Liver (tissue), 8 donors: ENCODE measurements at regions not wholly inside any gene's neighbourhood (a gene's known extent, or its start where the extent isn't known, plus 50 kb on each side); places are given as distances from the start of the nearest gene placed in this dataset.

Experiments used
- DNase-seq: peaks from one replicate; pipeline ENCODE4 v3.0.0-alpha.2; 2017; ENCODE audit warnings: low spot score
- H3K27ac ChIP-seq, 2 donors: one replicate each; pipeline ENCODE4 v1.7.0; 2013; ENCODE audit warnings: inconsistent platforms in 2 of 2, low read length in 2 of 2, control low read depth in 1 of 2, low read depth in 1 of 2, mild to moderate bottlenecking in 1 of 2
- H3K27me3 ChIP-seq, 4 donors: one replicate each; pipeline versions ENCODE4 v1.6.1 to v1.7.0; 2013; ENCODE audit warnings: low read length in 3 of 4, inconsistent platforms in 1 of 4, mild to moderate bottlenecking in 1 of 4, moderate library complexity in 1 of 4; ENCODE audit not compliant: control insufficient read depth in 4 of 4, insufficient read depth in 4 of 4
- H3K36me3 ChIP-seq, 4 donors: one replicate each; pipeline versions ENCODE4 v1.6.1 to v1.7.0; 2013; ENCODE audit warnings: low read length in 3 of 4, mild to moderate bottlenecking in 3 of 4, low read depth in 1 of 4, moderate library complexity in 1 of 4; ENCODE audit not compliant: control insufficient read depth in 4 of 4, insufficient read depth in 3 of 4
- H3K4me1 ChIP-seq, 4 donors: one replicate each; pipeline versions ENCODE4 v1.6.1 to v1.7.0; 2013; ENCODE audit warnings: low read length in 3 of 4, mild to moderate bottlenecking in 3 of 4, moderate library complexity in 1 of 4; ENCODE audit not compliant: control insufficient read depth in 4 of 4, insufficient read depth in 4 of 4
- H3K4me3 ChIP-seq, 3 donors: one replicate each; pipeline versions ENCODE4 v1.6.1 to v1.7.0; 2013; ENCODE audit warnings: low read length in 3 of 3, control low read depth in 1 of 3, low read depth in 1 of 3, mild to moderate bottlenecking in 1 of 3
- H3K9ac ChIP-seq, 2 donors: one replicate each; pipeline ENCODE4 v1.7.0; 2013; ENCODE audit warnings: low read length in 2 of 2, mild to moderate bottlenecking in 2 of 2, moderate library complexity in 2 of 2, control low read depth in 1 of 2, low read depth in 1 of 2
- H3K9me3 ChIP-seq, 4 donors: one replicate each; pipeline versions ENCODE4 v1.6.1 to v1.7.0; 2013; ENCODE audit warnings: low read length in 3 of 4; ENCODE audit not compliant: control insufficient read depth in 4 of 4
- EGR1 ChIP-seq, 2 donors: IDR thresholded peaks; 2 replicates each; pipeline ENCODE4 v1.6.1; 2016 to 2018; ENCODE audit warnings: antibody characterized with exemption in 2 of 2, low read depth in 2 of 2
- FOXA1 ChIP-seq: IDR thresholded peaks from 2 replicates; pipeline ENCODE4 v1.6.1; 2016; ENCODE audit warnings: antibody characterized with exemption
- FOXA2 ChIP-seq: IDR thresholded peaks from 2 replicates; pipeline ENCODE4 v1.6.1; 2016; ENCODE audit warnings: antibody characterized with exemption
- GABPA ChIP-seq, 2 donors: IDR thresholded peaks in 1 of 2; conservative IDR thresholded peaks in 1 of 2; 2 replicates each; pipeline ENCODE4 v1.6.1; 2016; ENCODE audit warnings: antibody characterized with exemption in 2 of 2, mild to moderate bottlenecking in 1 of 2, moderate library complexity in 1 of 2
- HNF4A ChIP-seq, 2 donors: conservative IDR thresholded peaks; 2 replicates each; pipeline ENCODE4 v1.6.1; 2016; ENCODE audit warnings: antibody characterized with exemption in 2 of 2, mild to moderate bottlenecking in 2 of 2
- HNF4G ChIP-seq: IDR thresholded peaks from 2 replicates; pipeline ENCODE4 v1.6.1; 2016; ENCODE audit warnings: antibody characterized with exemption
- NR2F2 ChIP-seq: IDR thresholded peaks from 2 replicates; pipeline ENCODE4 v1.6.1; 2016; ENCODE audit warnings: antibody characterized with exemption
- RXRA ChIP-seq, 2 donors: IDR thresholded peaks; 2 replicates each; pipeline ENCODE4 v1.6.1; 2017 to 2018; ENCODE audit warnings: antibody characterized with exemption in 2 of 2, mild to moderate bottlenecking in 1 of 2
- TAF1 ChIP-seq: conservative IDR thresholded peaks from 2 replicates; pipeline ENCODE4 v1.6.1; 2016; ENCODE audit warnings: antibody characterized with exemption, mild to moderate bottlenecking
- YY1 ChIP-seq: IDR thresholded peaks from 2 replicates; pipeline ENCODE4 v1.6.1; 2016; ENCODE audit warnings: antibody characterized with exemption, mild to moderate bottlenecking
- WGBS: extraction: QIAGEN DNeasy Blood & Tissue Kit; methylation state at CpG from one replicate; pipeline ENCODE4 v1.1.7; 2013; 5-methylcytosine and 5-hydroxymethylcytosine counted together
- TF ChIP-seq, protein P1 (sequence below): fragments of 150-350 bp; IDR thresholded peaks from 2 replicates; pipeline ENCODE4 v1.5.1; 2017; ENCODE audit warnings: improper control_type of control experiment, low read depth, low read length; ENCODE audit not compliant: missing input control
- TF ChIP-seq, protein P2 (sequence below): IDR thresholded peaks from 2 replicates; pipeline ENCODE4 v1.6.1; 2016; ENCODE audit warnings: antibody characterized with exemption
- TF ChIP-seq, protein P3 (sequence below): IDR thresholded peaks from 2 replicates; pipeline ENCODE4 v1.6.1; 2016; ENCODE audit warnings: antibody characterized with exemption, mild to moderate bottlenecking
- TF ChIP-seq, protein P4 (sequence below): IDR thresholded peaks from 2 replicates; pipeline ENCODE4 v1.6.1; 2016; ENCODE audit warnings: antibody characterized with exemption
- donor health status: healthy.
- donor health status: healthy.
- donor health status: healthy.
- donor health status: healthy.
- donor health status: healthy.

DNA sequence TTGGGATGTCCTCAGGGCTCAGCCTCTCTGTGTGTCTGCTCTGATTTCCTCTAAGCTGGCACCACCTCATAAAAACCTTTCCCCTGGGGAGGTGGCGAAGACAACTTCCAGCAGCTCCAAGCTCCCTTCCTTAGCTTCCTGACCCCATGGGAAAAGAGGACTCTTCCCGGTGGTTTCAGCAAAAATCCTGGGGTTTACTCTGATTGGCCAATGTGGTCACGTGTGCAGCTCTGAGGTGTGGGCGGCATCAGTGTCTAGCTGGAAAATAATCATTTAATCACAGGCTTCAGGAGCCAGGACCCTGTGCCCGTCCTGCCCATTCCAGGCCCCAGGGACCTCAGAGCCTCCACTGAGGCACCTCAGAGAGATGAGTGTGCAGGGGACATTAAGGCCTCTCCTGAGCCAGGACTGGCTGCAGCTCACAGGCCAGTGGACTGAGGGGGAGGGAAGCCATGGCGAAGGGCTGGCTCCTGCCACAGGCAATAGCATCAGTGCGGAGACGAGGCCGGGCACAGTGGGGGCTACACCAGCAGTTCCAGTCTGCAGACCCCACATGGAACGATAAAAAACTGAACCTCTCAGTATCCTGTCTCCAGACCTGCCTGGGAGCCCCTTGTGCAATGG lies 104.1 kb downstream of the TPRA1 start:
- H3K36me3 ChIP-seq, result no peaks in the 10 kb centered on the region
- 94% methylated on average over 10 of the region's 10 CpGs for WGBS
- no peak overlapping the region for H3K9ac ChIP-seq
- TF ChIP-seq, protein P1, sequence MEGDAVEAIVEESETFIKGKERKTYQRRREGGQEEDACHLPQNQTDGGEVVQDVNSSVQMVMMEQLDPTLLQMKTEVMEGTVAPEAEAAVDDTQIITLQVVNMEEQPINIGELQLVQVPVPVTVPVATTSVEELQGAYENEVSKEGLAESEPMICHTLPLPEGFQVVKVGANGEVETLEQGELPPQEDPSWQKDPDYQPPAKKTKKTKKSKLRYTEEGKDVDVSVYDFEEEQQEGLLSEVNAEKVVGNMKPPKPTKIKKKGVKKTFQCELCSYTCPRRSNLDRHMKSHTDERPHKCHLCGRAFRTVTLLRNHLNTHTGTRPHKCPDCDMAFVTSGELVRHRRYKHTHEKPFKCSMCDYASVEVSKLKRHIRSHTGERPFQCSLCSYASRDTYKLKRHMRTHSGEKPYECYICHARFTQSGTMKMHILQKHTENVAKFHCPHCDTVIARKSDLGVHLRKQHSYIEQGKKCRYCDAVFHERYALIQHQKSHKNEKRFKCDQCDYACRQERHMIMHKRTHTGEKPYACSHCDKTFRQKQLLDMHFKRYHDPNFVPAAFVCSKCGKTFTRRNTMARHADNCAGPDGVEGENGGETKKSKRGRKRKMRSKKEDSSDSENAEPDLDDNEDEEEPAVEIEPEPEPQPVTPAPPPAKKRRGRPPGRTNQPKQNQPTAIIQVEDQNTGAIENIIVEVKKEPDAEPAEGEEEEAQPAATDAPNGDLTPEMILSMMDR, result no peak
- TF ChIP-seq NR2F2 (no peak), HNF4G (no peak), HNF4A (conservative IDR thresholded peaks at IDR 0.05) (no peak), RXRA (IDR thresholded peaks at IDR 0.05) (no peak), TAF1 (no peak)
- TF ChIP-seq, protein P2, sequence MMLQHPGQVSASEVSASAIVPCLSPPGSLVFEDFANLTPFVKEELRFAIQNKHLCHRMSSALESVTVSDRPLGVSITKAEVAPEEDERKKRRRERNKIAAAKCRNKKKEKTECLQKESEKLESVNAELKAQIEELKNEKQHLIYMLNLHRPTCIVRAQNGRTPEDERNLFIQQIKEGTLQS, result no peak
- TF ChIP-seq, protein P3, sequence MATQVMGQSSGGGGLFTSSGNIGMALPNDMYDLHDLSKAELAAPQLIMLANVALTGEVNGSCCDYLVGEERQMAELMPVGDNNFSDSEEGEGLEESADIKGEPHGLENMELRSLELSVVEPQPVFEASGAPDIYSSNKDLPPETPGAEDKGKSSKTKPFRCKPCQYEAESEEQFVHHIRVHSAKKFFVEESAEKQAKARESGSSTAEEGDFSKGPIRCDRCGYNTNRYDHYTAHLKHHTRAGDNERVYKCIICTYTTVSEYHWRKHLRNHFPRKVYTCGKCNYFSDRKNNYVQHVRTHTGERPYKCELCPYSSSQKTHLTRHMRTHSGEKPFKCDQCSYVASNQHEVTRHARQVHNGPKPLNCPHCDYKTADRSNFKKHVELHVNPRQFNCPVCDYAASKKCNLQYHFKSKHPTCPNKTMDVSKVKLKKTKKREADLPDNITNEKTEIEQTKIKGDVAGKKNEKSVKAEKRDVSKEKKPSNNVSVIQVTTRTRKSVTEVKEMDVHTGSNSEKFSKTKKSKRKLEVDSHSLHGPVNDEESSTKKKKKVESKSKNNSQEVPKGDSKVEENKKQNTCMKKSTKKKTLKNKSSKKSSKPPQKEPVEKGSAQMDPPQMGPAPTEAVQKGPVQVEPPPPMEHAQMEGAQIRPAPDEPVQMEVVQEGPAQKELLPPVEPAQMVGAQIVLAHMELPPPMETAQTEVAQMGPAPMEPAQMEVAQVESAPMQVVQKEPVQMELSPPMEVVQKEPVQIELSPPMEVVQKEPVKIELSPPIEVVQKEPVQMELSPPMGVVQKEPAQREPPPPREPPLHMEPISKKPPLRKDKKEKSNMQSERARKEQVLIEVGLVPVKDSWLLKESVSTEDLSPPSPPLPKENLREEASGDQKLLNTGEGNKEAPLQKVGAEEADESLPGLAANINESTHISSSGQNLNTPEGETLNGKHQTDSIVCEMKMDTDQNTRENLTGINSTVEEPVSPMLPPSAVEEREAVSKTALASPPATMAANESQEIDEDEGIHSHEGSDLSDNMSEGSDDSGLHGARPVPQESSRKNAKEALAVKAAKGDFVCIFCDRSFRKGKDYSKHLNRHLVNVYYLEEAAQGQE, result no peak
- TF ChIP-seq, protein P4, sequence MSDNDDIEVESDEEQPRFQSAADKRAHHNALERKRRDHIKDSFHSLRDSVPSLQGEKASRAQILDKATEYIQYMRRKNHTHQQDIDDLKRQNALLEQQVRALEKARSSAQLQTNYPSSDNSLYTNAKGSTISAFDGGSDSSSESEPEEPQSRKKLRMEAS, result no peak
- no peaks in the 10 kb centered on the region for H3K4me1 ChIP-seq
- no peaks in the 10 kb centered on the region for H3K9me3 ChIP-seq
- no peak overlapping the region for H3K27ac ChIP-seq
- no peak overlapping the region for H3K4me3 ChIP-seq
- DNase-seq, result peak; percentile 21
- H3K27me3 ChIP-seq, result no peaks in the 10 kb centered on the region

DNA sequence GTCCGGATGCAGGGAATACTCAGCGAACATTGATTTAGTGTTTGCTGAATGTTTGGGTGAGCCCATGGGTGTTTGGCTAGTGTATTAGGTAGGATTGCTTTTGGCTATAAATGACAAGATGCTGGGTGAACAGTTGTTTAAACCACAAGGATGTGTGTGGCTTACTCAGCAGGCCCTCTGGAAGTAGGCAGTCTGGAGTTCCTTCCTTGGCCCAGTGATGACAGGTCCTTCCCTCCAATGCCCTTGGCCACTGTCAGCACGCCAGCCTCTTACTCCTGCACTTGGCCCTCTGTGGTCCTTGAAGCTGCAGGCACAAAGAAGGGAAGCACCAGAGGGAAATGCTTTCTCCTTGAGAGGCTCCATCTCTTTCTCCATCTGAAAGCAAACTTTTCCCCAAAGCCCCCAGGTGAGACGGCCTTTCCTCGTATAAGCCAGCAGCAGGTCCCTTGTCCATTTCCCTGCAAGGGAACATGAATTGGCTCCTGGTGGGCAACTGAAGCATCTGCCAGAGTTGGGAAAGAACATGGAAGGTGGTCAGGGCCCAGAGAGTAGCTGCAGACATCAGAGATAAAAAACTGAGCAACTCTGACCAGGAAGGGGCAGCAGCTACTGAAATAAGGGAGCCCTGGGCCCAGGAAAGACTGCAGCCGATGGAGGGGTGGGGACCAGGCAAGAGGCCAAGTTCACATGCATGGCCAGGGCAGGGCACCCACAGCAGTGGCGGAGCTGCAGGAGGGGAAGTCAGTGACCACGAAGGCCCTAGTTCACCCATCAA lies 105.0 kb downstream of the TPRA1 start:
- WGBS, result 86% methylated on average over 8 of the region's 8 CpGs
- no peaks in the 10 kb centered on the region for H3K36me3 ChIP-seq
- H3K4me3 ChIP-seq, result no peak overlapping the region
- H3K9me3 ChIP-seq, result no peaks in the 10 kb centered on the region
- no peak overlapping the region for H3K27ac ChIP-seq
- H3K9ac ChIP-seq, result no peak overlapping the region
- no peaks in the 10 kb centered on the region for H3K4me1 ChIP-seq
- no peak for TF ChIP-seq NR2F2
- no peak for TF ChIP-seq EGR1 (IDR thresholded peaks at IDR 0.05; ENCODE audit: low read depth in 2 of 2)
- no peak for TF ChIP-seq YY1
- TF ChIP-seq FOXA2, result no peak
- TF ChIP-seq, protein P2, result no peak
- TF ChIP-seq FOXA1, result no peak
- TF ChIP-seq, protein P3, result no peak
- TF ChIP-seq HNF4A (conservative IDR thresholded peaks at IDR 0.05), result no peak
- TF ChIP-seq GABPA (IDR thresholded peaks at IDR 0.05 in 1 of 2, conservative IDR thresholded peaks at IDR 0.05 in 1 of 2), result no peak
- no peak for TF ChIP-seq TAF1
- no peaks in the 10 kb centered on the region for H3K27me3 ChIP-seq
- DNase-seq, result peak; percentile 30
